HEK293 (cell line): ENCODE measurements at regions not wholly inside any gene's neighbourhood (a gene's known extent, or its start where the extent isn't known, plus 50 kb on each side); places are given as distances from the start of the nearest gene placed in this dataset.

Experiments
- CTCF ChIA-PET: fragments of 350-600 bp; formaldehyde crosslinking; extraction: SDS; loops from one replicate; lab custom pipeline; 2021; ENCODE audit warnings: antibody characterized with exemption; lab: Yijun Ruan, JAX
- POLR2A ChIA-PET: fragments of 300-600 bp; formaldehyde crosslinking; extraction: SDS; loops from one replicate; lab custom pipeline; 2020; ENCODE audit warnings: antibody characterized with exemption, inconsistent platforms; lab: Yijun Ruan, JAX
- H3K27ac ChIP-seq: fragments of 200-500 bp; sonication (Bioruptor generic); 2 replicates; pipeline ENCODE4 v1.5.1; 2014; ENCODE audit warnings: low read depth, low read length, control low read depth, inconsistent platforms; ENCODE audit errors: extremely low read depth
- H3K36me3 ChIP-seq, 2 experiments: fragments of 200-500 bp in 1 of 2; sonication (Bioruptor generic) in 1 of 2; 1 replicate in 1 of 2; 2 replicates in 1 of 2; pipeline ENCODE4 v1.5.1; 2014 to 2017; ENCODE audit warnings: inconsistent platforms in 2 of 2, low read length in 2 of 2; ENCODE audit not compliant: control insufficient read depth in 2 of 2, insufficient read depth in 1 of 2
- H3K4me1 ChIP-seq: fragments of 200-500 bp; sonication (Bioruptor generic); 2 replicates; pipeline ENCODE4 v1.5.1; 2014; ENCODE audit warnings: mild to moderate bottlenecking, low read length, inconsistent platforms; ENCODE audit not compliant: control insufficient read depth, insufficient read depth
- H3K4me3 ChIP-seq: 2 replicates; pipeline ENCODE4 v1.5.1; 2011; ENCODE audit warnings: low read depth, mild to moderate bottlenecking, control low read depth, low read length, moderate library complexity
- H3K9me3 ChIP-seq: fragments of 200-500 bp; sonication (Bioruptor generic); 2 replicates; pipeline ENCODE4 v1.5.1; 2014; ENCODE audit warnings: low read depth, low read length, inconsistent platforms; ENCODE audit not compliant: control insufficient read depth, insufficient read depth
- GLI2 ChIP-seq: fragments of 450-650 bp; formaldehyde crosslinking; IDR thresholded peaks from 2 replicates; pipeline ENCODE4; 2017; ENCODE audit warnings: missing biosample characterization, missing genetic modification characterization, low read depth, borderline replicate concordance
- KLF16 ChIP-seq: fragments of 450-650 bp; formaldehyde crosslinking; IDR thresholded peaks from 2 replicates; pipeline ENCODE4 v1.5.1; 2017; ENCODE audit warnings: missing biosample characterization, missing genetic modification characterization
- KLF8 ChIP-seq: fragments of 450-650 bp; formaldehyde crosslinking; IDR thresholded peaks from 2 replicates; pipeline ENCODE4 v1.5.1; 2016; ENCODE audit warnings: missing biosample characterization, missing genetic modification characterization
- MYNN ChIP-seq: fragments of 450-650 bp; formaldehyde crosslinking; IDR thresholded peaks from 2 replicates; pipeline ENCODE4 v1.5.1; 2016; ENCODE audit warnings: missing biosample characterization, missing genetic modification characterization, borderline replicate concordance
- RBAK ChIP-seq: fragments of 450-650 bp; formaldehyde crosslinking; IDR thresholded peaks from 2 replicates; pipeline ENCODE4 v1.5.1; 2016; ENCODE audit warnings: missing biosample characterization, missing genetic modification characterization
- SP7 ChIP-seq: fragments of 450-650 bp; formaldehyde crosslinking; IDR thresholded peaks from 2 replicates; pipeline ENCODE4 v1.5.1; 2016; ENCODE audit warnings: missing biosample characterization, missing genetic modification characterization
- ZNF16 ChIP-seq: fragments of 450-650 bp; formaldehyde crosslinking; IDR thresholded peaks from 2 replicates; pipeline ENCODE4 v1.5.1; 2016; ENCODE audit warnings: low read depth, missing biosample characterization, missing genetic modification characterization
- ZNF174 ChIP-seq: fragments of 450-650 bp; formaldehyde crosslinking; IDR thresholded peaks from 2 replicates; pipeline ENCODE4 v1.5.0; 2017; ENCODE audit warnings: missing biosample characterization, mild to moderate bottlenecking, missing genetic modification characterization
- ZNF221 ChIP-seq: fragments of 450-650 bp; formaldehyde crosslinking; IDR thresholded peaks from 2 replicates; pipeline ENCODE4 v1.5.1; 2017; ENCODE audit warnings: missing biosample characterization, missing genetic modification characterization, borderline replicate concordance
- ZNF266 ChIP-seq: fragments of 450-650 bp; formaldehyde crosslinking; IDR thresholded peaks from 2 replicates; pipeline ENCODE4 v1.5.1; 2016; ENCODE audit warnings: missing biosample characterization, missing genetic modification characterization, low read depth
- ZNF335 ChIP-seq: fragments of 450-650 bp; formaldehyde crosslinking; conservative IDR thresholded peaks from 2 replicates; pipeline ENCODE4 v1.5.1; 2016; ENCODE audit warnings: missing biosample characterization, missing genetic modification characterization
- ZNF366 ChIP-seq: fragments of 450-650 bp; formaldehyde crosslinking; conservative IDR thresholded peaks from 2 replicates; pipeline ENCODE4 v1.5.1; 2016; ENCODE audit warnings: missing biosample characterization, missing genetic modification characterization
- ZNF426 ChIP-seq: fragments of 450-650 bp; formaldehyde crosslinking; IDR thresholded peaks from 2 replicates; pipeline ENCODE4 v1.5.1; 2017; ENCODE audit warnings: missing biosample characterization, missing genetic modification characterization, mild to moderate bottlenecking, inconsistent platforms, moderate library complexity
- ZNF529 ChIP-seq: fragments of 450-650 bp; formaldehyde crosslinking; IDR thresholded peaks from 2 replicates; pipeline ENCODE4 v1.5.1; 2017; ENCODE audit warnings: missing genetic modification characterization, missing biosample characterization; ENCODE audit not compliant: insufficient replicate concordance
- ZNF530 ChIP-seq: fragments of 450-650 bp; formaldehyde crosslinking; IDR thresholded peaks from 2 replicates; pipeline ENCODE4 v1.5.1; 2016; ENCODE audit warnings: low read depth, missing biosample characterization, missing genetic modification characterization
- ZNF561 ChIP-seq: fragments of 450-650 bp; IDR thresholded peaks from 2 replicates; pipeline ENCODE4 v1.5.1; 2018; ENCODE audit warnings: missing biosample characterization, missing genetic modification characterization, borderline replicate concordance
- ZNF571 ChIP-seq: fragments of 450-650 bp; formaldehyde crosslinking; IDR thresholded peaks from 2 replicates; pipeline ENCODE4 v1.5.0; 2017; ENCODE audit warnings: missing biosample characterization, missing genetic modification characterization
- ZNF610 ChIP-seq: fragments of 450-650 bp; formaldehyde crosslinking; IDR thresholded peaks from 2 replicates; pipeline ENCODE4 v1.5.1; 2016; ENCODE audit warnings: missing biosample characterization, missing genetic modification characterization, borderline replicate concordance
- ZNF624 ChIP-seq: fragments of 450-650 bp; formaldehyde crosslinking; IDR thresholded peaks from 2 replicates; pipeline ENCODE4 v1.5.1; 2017; ENCODE audit warnings: missing biosample characterization, missing genetic modification characterization
- TF ChIP-seq, protein P1 (sequence below): fragments of 450-650 bp; formaldehyde crosslinking; IDR thresholded peaks from 2 replicates; pipeline ENCODE4 v1.5.1; 2016; ENCODE audit warnings: missing biosample characterization, missing genetic modification characterization
- TF ChIP-seq, protein P2 (sequence below): fragments of 450-650 bp; formaldehyde crosslinking; IDR thresholded peaks from 2 replicates; pipeline ENCODE4 v1.5.1; 2016; ENCODE audit warnings: missing biosample characterization, missing genetic modification characterization
- TF ChIP-seq, protein P3 (sequence below): fragments of 450-650 bp; formaldehyde crosslinking; IDR thresholded peaks from 2 replicates; pipeline ENCODE4 v1.5.1; 2016; ENCODE audit warnings: missing biosample characterization, missing genetic modification characterization, low read depth
- TF ChIP-seq, protein P4 (sequence below): fragments of 450-650 bp; formaldehyde crosslinking; IDR thresholded peaks from 2 replicates; pipeline ENCODE4 v1.5.1; 2016; ENCODE audit warnings: missing biosample characterization, missing genetic modification characterization, borderline replicate concordance

DNA sequence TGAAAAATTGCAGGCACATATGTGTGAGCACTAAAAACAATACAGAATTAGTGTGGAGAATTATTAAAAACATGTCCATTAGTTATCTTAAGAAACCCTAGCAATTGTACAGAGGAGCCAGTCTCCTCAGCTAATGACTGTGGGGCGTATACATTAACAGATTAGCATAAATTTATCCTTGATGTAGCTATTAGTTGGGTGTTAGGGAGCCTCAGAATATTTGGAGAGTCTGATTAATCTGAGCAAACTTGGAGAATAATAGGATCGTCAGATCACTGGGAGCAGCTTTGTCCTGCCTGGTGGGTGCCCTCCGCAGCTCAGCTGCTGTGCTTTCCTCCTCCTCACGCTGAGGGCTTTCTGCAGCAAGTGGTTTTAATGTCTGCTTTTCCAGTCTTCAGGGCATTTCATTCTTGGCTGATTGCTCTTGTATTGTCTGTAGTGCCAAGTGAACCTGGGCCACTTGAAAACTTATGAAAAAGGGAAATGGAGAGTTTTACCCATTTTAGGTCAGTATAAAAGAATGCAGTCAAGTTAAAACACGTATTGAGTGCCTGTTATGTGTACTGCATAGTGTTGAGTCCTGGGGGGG, 417.4 kb upstream of the SEMA6D start:
- ChIA-PET CTCF (no interaction called here), POLR2A (no interaction called here)
- H3K27ac ChIP-seq, result no peak overlapping the region
- H3K9me3 ChIP-seq, result no peaks in the 10 kb centered on the region
- TF ChIP-seq, protein P1, sequence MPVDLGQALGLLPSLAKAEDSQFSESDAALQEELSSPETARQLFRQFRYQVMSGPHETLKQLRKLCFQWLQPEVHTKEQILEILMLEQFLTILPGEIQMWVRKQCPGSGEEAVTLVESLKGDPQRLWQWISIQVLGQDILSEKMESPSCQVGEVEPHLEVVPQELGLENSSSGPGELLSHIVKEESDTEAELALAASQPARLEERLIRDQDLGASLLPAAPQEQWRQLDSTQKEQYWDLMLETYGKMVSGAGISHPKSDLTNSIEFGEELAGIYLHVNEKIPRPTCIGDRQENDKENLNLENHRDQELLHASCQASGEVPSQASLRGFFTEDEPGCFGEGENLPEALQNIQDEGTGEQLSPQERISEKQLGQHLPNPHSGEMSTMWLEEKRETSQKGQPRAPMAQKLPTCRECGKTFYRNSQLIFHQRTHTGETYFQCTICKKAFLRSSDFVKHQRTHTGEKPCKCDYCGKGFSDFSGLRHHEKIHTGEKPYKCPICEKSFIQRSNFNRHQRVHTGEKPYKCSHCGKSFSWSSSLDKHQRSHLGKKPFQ (tag by site-specific recombination), result no peak
- TF ChIP-seq, protein P2, sequence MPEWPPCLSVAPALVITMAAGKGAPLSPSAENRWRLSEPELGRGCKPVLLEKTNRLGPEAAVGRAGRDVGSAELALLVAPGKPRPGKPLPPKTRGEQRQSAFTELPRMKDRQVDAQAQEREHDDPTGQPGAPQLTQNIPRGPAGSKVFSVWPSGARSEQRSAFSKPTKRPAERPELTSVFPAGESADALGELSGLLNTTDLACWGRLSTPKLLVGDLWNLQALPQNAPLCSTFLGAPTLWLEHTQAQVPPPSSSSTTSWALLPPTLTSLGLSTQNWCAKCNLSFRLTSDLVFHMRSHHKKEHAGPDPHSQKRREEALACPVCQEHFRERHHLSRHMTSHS (tag by site-specific recombination), result no peak
- TF ChIP-seq KLF16, result no peak
- TF ChIP-seq ZNF624 (tag by site-specific recombination), result no peak
- no peak for TF ChIP-seq KLF8
- no peak for TF ChIP-seq ZNF16 (tag by site-specific recombination)
- no peak for TF ChIP-seq MYNN (tag by site-specific recombination)
- no peak for TF ChIP-seq ZNF561 (tag by site-specific recombination)
- TF ChIP-seq, protein P3, sequence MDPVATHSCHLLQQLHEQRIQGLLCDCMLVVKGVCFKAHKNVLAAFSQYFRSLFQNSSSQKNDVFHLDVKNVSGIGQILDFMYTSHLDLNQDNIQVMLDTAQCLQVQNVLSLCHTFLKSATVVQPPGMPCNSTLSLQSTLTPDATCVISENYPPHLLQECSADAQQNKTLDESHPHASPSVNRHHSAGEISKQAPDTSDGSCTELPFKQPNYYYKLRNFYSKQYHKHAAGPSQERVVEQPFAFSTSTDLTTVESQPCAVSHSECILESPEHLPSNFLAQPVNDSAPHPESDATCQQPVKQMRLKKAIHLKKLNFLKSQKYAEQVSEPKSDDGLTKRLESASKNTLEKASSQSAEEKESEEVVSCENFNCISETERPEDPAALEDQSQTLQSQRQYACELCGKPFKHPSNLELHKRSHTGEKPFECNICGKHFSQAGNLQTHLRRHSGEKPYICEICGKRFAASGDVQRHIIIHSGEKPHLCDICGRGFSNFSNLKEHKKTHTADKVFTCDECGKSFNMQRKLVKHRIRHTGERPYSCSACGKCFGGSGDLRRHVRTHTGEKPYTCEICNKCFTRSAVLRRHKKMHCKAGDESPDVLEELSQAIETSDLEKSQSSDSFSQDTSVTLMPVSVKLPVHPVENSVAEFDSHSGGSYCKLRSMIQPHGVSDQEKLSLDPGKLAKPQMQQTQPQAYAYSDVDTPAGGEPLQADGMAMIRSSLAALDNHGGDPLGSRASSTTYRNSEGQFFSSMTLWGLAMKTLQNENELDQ (tag by site-specific recombination), result no peak
- TF ChIP-seq ZNF335 (tag by site-specific recombination), result no peak
- TF ChIP-seq ZNF266 (tag by site-specific recombination), result no peak
- no peak for TF ChIP-seq ZNF610 (tag by site-specific recombination)
- no peak for TF ChIP-seq ZNF221
- no peak for TF ChIP-seq ZNF529 (tag by site-specific recombination)
- no peak for TF ChIP-seq GLI2 (tag by site-specific recombination)
- TF ChIP-seq, protein P4, sequence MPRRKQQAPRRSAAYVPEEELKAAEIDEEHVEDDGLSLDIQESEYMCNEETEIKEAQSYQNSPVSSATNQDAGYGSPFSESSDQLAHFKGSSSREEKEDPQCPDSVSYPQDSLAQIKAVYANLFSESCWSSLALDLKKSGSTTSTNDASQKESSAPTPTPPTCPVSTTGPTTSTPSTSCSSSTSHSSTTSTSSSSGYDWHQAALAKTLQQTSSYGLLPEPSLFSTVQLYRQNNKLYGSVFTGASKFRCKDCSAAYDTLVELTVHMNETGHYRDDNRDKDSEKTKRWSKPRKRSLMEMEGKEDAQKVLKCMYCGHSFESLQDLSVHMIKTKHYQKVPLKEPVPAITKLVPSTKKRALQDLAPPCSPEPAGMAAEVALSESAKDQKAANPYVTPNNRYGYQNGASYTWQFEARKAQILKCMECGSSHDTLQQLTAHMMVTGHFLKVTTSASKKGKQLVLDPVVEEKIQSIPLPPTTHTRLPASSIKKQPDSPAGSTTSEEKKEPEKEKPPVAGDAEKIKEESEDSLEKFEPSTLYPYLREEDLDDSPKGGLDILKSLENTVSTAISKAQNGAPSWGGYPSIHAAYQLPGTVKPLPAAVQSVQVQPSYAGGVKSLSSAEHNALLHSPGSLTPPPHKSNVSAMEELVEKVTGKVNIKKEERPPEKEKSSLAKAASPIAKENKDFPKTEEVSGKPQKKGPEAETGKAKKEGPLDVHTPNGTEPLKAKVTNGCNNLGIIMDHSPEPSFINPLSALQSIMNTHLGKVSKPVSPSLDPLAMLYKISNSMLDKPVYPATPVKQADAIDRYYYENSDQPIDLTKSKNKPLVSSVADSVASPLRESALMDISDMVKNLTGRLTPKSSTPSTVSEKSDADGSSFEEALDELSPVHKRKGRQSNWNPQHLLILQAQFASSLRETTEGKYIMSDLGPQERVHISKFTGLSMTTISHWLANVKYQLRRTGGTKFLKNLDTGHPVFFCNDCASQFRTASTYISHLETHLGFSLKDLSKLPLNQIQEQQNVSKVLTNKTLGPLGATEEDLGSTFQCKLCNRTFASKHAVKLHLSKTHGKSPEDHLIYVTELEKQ (tag by site-specific recombination), result no peak
- TF ChIP-seq ZNF366 (tag by site-specific recombination), result no peak
- no peaks in the 10 kb centered on the region for H3K4me1 ChIP-seq
- no peaks in the 10 kb centered on the region for H3K36me3 ChIP-seq
- no peak overlapping the region for H3K4me3 ChIP-seq

DNA sequence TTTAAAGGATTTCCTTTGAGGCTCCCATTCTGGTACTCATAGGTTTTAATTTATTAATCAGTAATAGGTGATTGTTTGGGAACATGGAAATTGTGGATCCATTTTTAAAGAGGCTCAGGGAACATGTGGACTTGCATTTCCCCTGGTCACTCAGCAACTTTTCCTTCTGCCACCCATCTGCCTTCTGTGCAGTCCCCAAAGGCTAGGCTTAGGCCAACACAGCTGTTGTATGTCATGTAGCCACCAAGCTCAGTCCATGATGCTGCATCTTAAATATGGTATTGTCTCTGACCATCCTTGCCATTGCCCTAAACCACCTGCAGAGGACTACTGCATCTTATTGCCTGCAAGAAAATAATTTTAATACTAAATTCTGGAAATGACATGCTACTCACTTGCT, 416.7 kb upstream of the SEMA6D start:
- TF ChIP-seq ZNF426 (no peak), RBAK (no peak), SP7 (tag by site-specific recombination) (no peak), ZNF530 (tag by site-specific recombination) (no peak), ZNF174 (no peak), ZNF571 (tag by site-specific recombination) (no peak)
- no peaks in the 10 kb centered on the region for H3K36me3 ChIP-seq
- no peaks in the 10 kb centered on the region for H3K4me1 ChIP-seq
- ChIA-PET CTCF (no interaction called here), POLR2A (no interaction called here)
- no peak overlapping the region for H3K4me3 ChIP-seq
- no peaks in the 10 kb centered on the region for H3K9me3 ChIP-seq
- no peak overlapping the region for H3K27ac ChIP-seq
